ENCODE measurements at regions not wholly inside any gene's neighbourhood (a gene's known extent, or its start where the extent isn't known, plus 50 kb on each side); places are given as distances from the start of the nearest gene placed in this dataset.
"Not testable (repeated sequence)": the region's sequence is repeated elsewhere in the genome, so short reads cannot be mapped to it uniquely, and the experiment has no call there.

GRCh38 chr2:215260097-215260677, 51.7 kb upstream of the ATIC start:
- DNase-seq (ENCODE audit: low read depth): no peak

GRCh38 chr2:215249501-215249900, 62.4 kb upstream of the ATIC start:
- no peak for DNase-seq (ENCODE audit: low read depth)

GRCh38 chr2:215245919-215246318, 65.9 kb upstream of the ATIC start:
- not testable (repeated sequence) for DNase-seq (ENCODE audit: low read depth)

- DNase-seq (ENCODE audit: low read depth): no peak
Measured at GRCh38 chr2:215241791-215242305, 70.0 kb upstream of the ATIC start.

GRCh38 chr2:215238485-215239098, 73.3 kb upstream of the ATIC start:
- DNase-seq (ENCODE audit: low read depth): no peak

- DNase-seq (ENCODE audit: low read depth): peak; percentile 4
Measured at GRCh38 chr2:215236131-215236530, 75.7 kb upstream of the ATIC start.

- DNase-seq (ENCODE audit: low read depth): not testable (repeated sequence)
Measured at GRCh38 chr2:215220221-215220620, 81.8 kb upstream of the ABCA12 start.

- DNase-seq (ENCODE audit: low read depth): no peak
Measured at GRCh38 chr2:215218587-215219577, 80.5 kb upstream of the ABCA12 start.

GRCh38 chr2:215216806-215217205, 78.4 kb upstream of the ABCA12 start:
- no peak for DNase-seq (ENCODE audit: low read depth)

GRCh38 chr2:215215637-215216036, 77.2 kb upstream of the ABCA12 start:
- DNase-seq (ENCODE audit: low read depth): no peak

- DNase-seq (ENCODE audit: low read depth): no peak
Measured at GRCh38 chr2:215210082-215210481, 71.7 kb upstream of the ABCA12 start.

- no peak for DNase-seq (ENCODE audit: low read depth)
Measured at GRCh38 chr2:215207791-215208367, 69.5 kb upstream of the ABCA12 start.

GRCh38 chr2:215207041-215207440, 68.6 kb upstream of the ABCA12 start:
- no peak for DNase-seq (ENCODE audit: low read depth)

GRCh38 chr2:215205787-215206186, 67.4 kb upstream of the ABCA12 start:
- no peak for DNase-seq (ENCODE audit: low read depth)

- no peak for DNase-seq (ENCODE audit: low read depth)
Measured at GRCh38 chr2:215191477-215191876, 53.1 kb upstream of the ABCA12 start.

GRCh38 chr2:215190588-215190987, 52.2 kb upstream of the ABCA12 start:
- DNase-seq (ENCODE audit: low read depth): no peak

GRCh38 chr2:215189393-215189792, 51.0 kb upstream of the ABCA12 start:
- DNase-seq (ENCODE audit: low read depth): no peak

Measured in Daoy (cell line).